SKM-1 (cell line): ENCODE measurements at regions not wholly inside any gene's neighbourhood (a gene's known extent, or its start where the extent isn't known, plus 50 kb on each side); places are given as distances from the start of the nearest gene placed in this dataset.
"Not testable (repeated sequence)": the region's sequence is repeated elsewhere in the genome, so short reads cannot be mapped to it uniquely, and the experiment has no call there.

Source experiments
- DNase-seq: peaks from one replicate; lab custom pipeline; 2025; ENCODE audit not compliant: unreplicated experiment; lab: John Stamatoyannopoulos, UW

- DNase-seq: no peak
Observed at GRCh38 chr11:31959716-31960115, 131.2 kb upstream of the RCN1 start.

GRCh38 chr11:31958076-31958735, 132.7 kb upstream of the RCN1 start:
- peak; percentile 2 for DNase-seq

GRCh38 chr11:31957674-31958073, 133.2 kb upstream of the RCN1 start:
- no peak for DNase-seq

GRCh38 chr11:31956310-31956709, 134.6 kb upstream of the RCN1 start:
- no peak for DNase-seq

- no peak for DNase-seq
Observed at GRCh38 chr11:31955838-31956237, 135.0 kb upstream of the RCN1 start.

GRCh38 chr11:31953803-31954327, 137.0 kb upstream of the RCN1 start:
- no peak for DNase-seq

GRCh38 chr11:31949733-31950200, 138.6 kb upstream of the PAX6 start:
- DNase-seq: not testable (repeated sequence)

- no peak for DNase-seq
Observed at GRCh38 chr11:31947051-31947450, 135.9 kb upstream of the PAX6 start.

- no peak for DNase-seq
Observed at GRCh38 chr11:31943056-31943780, 132.1 kb upstream of the PAX6 start.

GRCh38 chr11:31940371-31941037, 129.4 kb upstream of the PAX6 start:
- no peak for DNase-seq

GRCh38 chr11:31939004-31939403, 127.9 kb upstream of the PAX6 start:
- no peak for DNase-seq

- no peak for DNase-seq
Observed at GRCh38 chr11:31936312-31936711, 125.2 kb upstream of the PAX6 start.

- no peak for DNase-seq
Observed at GRCh38 chr11:31932879-31933278, 121.8 kb upstream of the PAX6 start.

- DNase-seq: no peak
Observed at GRCh38 chr11:31927982-31928381, 116.9 kb upstream of the PAX6 start.

- no peak for DNase-seq
Observed at GRCh38 chr11:31926816-31927528, 115.8 kb upstream of the PAX6 start.

GRCh38 chr11:31926106-31926505, 115.0 kb upstream of the PAX6 start:
- no peak for DNase-seq

- no peak for DNase-seq
Observed at GRCh38 chr11:31922450-31922849, 111.3 kb upstream of the PAX6 start.

GRCh38 chr11:31921081-31921480, 110.0 kb upstream of the PAX6 start:
- no peak for DNase-seq

GRCh38 chr11:31919175-31919574, 108.1 kb upstream of the PAX6 start:
- DNase-seq: no peak

- no peak for DNase-seq
Observed at GRCh38 chr11:31915867-31916266, 104.7 kb upstream of the PAX6 start.

GRCh38 chr11:31913985-31914384, 102.9 kb upstream of the PAX6 start:
- DNase-seq: no peak
